Upper lobe of left lung (tissue), 4 donors: ENCODE measurements at regions not wholly inside any gene's neighbourhood (a gene's known extent, or its start where the extent isn't known, plus 50 kb on each side); places are given as distances from the start of the nearest gene placed in this dataset.
"Not testable (repeated sequence)": the region's sequence is repeated elsewhere in the genome, so short reads cannot be mapped to it uniquely, and the experiment has no call there.

Experiments used
- CTCF ChIP-seq, 6 experiments: fragments of 450-650 bp in 4 of 6; fragments of 200-600 bp in 2 of 6; sonication (generic) in 2 of 6; IDR thresholded peaks; one replicate each; pipeline ENCODE4 v1.5.1; 2016 to 2019; ENCODE audit warnings: antibody characterized with exemption in 6 of 6
- POLR2A ChIP-seq, 4 donors: fragments of 450-650 bp; IDR thresholded peaks; one replicate each; pipeline ENCODE4 v1.5.1; 2016 to 2017; ENCODE audit warnings: antibody characterized with exemption in 4 of 4, mild to moderate bottlenecking in 2 of 4

GRCh38 chr4:159030297-159030696 lies 72.6 kb upstream of the RAPGEF2 start:
- TF ChIP-seq CTCF, POLR2A (IDR thresholded peaks at IDR 0.05): not testable (repeated sequence)
